PFSK-1 (cell line): ENCODE measurements at regions not wholly inside any gene's neighbourhood (a gene's known extent, or its start where the extent isn't known, plus 50 kb on each side); places are given as distances from the start of the nearest gene placed in this dataset.

ENCODE experiments used
- POLR2AphosphoS5 ChIP-seq: IDR thresholded peaks from 2 replicates; pipeline ENCODE4 v1.6.1; 2012; ENCODE audit warnings: low read depth, mild to moderate bottlenecking, control low read depth, low read length, moderate library complexity
- TAF1 ChIP-seq: IDR thresholded peaks from 2 replicates; pipeline ENCODE4 v1.6.1; 2012; ENCODE audit warnings: low read length, control low read depth, borderline replicate concordance; ENCODE audit not compliant: insufficient read depth

GRCh38 chr12:85657251-85657650, 179.0 kb downstream of the RASSF9 start:
- TF ChIP-seq POLR2AphosphoS5 (no peak), TAF1 (no peak)
